Astrocyte of the spinal cord (primary cell): ENCODE measurements at regions not wholly inside any gene's neighbourhood (a gene's known extent, or its start where the extent isn't known, plus 50 kb on each side); places are given as distances from the start of the nearest gene placed in this dataset.
"Not testable (repeated sequence)": the region's sequence is repeated elsewhere in the genome, so short reads cannot be mapped to it uniquely, and the experiment has no call there.

Experiments
- DNase-seq: peaks from one replicate; pipeline ENCODE4 v3.0.0; 2011; ENCODE audit warnings: low read depth, low spot score
- H3K4me3 ChIP-seq: 2 replicates; pipeline ENCODE4 v1.5.1; 2011; ENCODE audit warnings: low read depth, mild to moderate bottlenecking, low read length, moderate library complexity
- CTCF ChIP-seq: IDR thresholded peaks from 2 replicates; pipeline ENCODE4 v1.5.1; 2012; ENCODE audit warnings: low read depth, mild to moderate bottlenecking, low read length, inconsistent platforms
- in situ Hi-C: cut with HindIII; loops from 2 replicates; pipeline ENCODE4 v1.10.0; 2017; ENCODE audit warnings: low sequenced_read_pairs

DNA sequence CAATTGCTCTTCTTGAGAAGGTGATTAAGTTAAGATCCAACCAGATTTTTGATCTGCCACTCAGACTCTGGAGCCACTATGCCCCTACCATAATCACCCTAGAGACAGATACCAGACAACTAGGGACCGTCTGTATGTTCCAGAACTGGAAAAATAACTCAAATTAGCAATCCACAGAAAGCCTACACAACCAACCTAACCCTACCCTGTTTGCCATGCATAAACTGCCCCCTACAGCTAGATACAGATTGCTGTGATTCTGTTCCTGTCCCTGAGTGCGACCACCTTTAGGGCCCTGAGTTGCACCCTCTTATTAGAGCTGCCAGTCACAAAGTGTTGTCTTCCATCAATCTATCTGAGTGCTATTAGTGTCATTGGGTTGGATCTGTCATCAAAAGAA, 929.8 kb upstream of the SLITRK1 start:
- H3K4me3 ChIP-seq, result no peak overlapping the region
- TF ChIP-seq CTCF, result no peak
- in situ Hi-C loops, result no loop called here
- DNase-seq, result no peak

GRCh38 chr13:84810781-84811180, 928.5 kb upstream of the SLITRK1 start:
- TF ChIP-seq CTCF, result no peak
- no peak overlapping the region for H3K4me3 ChIP-seq
- in situ Hi-C loops, result no loop called here
- no peak for DNase-seq

DNA sequence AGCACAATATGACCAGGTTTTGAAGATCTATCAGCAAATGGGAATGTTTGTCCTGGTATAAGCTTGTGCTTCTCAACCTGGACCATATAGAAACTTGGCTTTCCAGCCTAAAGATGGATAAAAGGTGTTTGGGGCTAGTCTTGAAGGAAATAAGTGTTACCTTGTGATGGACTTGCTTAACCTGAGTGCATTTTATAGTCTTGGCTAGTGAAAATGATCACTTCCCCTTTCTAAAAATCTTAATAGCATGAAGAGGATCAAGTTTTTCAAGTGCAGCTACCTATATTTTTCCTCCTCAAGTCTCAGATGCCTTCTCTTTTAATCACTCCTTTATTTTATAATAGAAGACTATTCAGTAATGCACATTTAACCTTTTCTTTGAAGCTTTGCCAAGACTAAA, 919.8 kb upstream of the SLITRK1 start:
- TF ChIP-seq CTCF, result no peak
- H3K4me3 ChIP-seq, result no peak overlapping the region
- DNase-seq, result no peak
- in situ Hi-C loops, result no loop called here

DNA sequence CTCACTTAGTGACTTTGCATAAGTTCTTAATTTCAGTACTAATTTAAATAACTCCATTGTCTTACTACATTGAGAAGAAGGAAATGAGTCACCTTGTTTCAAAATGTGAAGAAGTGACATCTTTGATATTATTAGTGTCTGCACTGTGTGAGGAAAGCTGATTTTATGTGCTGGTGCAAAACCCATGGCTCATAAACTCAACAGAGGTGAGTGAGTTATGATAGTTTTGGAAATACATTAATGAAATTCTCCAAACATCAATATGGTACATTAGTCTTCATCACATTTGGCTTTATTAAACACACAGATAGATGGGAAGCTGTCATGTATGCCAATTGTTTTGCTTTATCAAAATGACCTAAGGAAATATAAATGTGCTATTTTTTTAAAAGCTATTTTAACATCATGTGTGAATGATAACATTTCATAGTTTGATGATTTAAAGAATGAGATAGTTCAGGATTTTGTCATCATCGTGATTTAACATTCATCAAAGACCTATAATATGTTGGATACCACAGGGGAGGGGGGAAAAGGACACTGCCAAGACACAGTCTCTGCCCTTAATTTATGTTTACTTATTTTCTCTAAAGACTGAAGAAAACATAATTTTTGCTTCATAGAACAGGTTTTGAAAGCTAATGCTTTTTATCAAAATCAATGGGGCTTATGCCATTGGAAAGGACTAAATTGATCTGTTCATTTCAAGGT, 902.3 kb upstream of the SLITRK1 start:
- DNase-seq, result no peak
- in situ Hi-C loops, result no loop called here
- TF ChIP-seq CTCF, result no peak
- no peak overlapping the region for H3K4me3 ChIP-seq

DNA sequence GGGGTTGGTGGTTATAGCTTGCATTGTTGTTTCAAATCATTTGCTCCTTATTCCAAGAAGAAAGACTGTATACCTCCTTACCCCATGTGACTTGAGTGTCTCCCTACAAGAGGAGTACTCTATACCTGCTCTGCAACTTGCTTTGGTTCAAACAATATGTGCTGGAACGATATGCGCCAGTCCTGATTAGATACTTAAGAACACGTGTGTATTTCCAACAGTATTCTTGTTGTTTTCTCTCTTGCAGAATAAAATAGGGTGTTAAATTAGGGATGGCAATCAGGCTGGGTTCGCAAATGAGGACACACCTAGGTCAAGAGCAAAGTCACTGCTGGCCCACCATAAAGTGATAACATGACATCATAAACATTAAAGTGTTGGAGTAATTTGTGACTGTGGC, 895.0 kb upstream of the SLITRK1 start:
- in situ Hi-C loops, result no loop called here
- DNase-seq, result no peak
- TF ChIP-seq CTCF, result no peak
- no peak overlapping the region for H3K4me3 ChIP-seq

- no peak for DNase-seq
- TF ChIP-seq CTCF, result no peak
- in situ Hi-C loops, result no loop called here
- H3K4me3 ChIP-seq, result no peak overlapping the region
These were observed 894.3 kb upstream of the SLITRK1 start for GRCh38 chr13:84776593-84776992.

- in situ Hi-C loops, DNase-seq, H3K4me3 ChIP-seq: not testable (repeated sequence)
These were observed 893.6 kb upstream of the SLITRK1 start for GRCh38 chr13:84775920-84776319.
